CD4-positive, alpha-beta T cell treated with Interleukin-1 beta for 1 hour (primary cell): ENCODE measurements at regions not wholly inside any gene's neighbourhood (a gene's known extent, or its start where the extent isn't known, plus 50 kb on each side); places are given as distances from the start of the nearest gene placed in this dataset.

Source experiments
- DNase-seq, 2 donors: peaks; one replicate each; pipeline ENCODE4 v3.0.0-alpha.2; 2020 to 2022

- DNase-seq, result no peak
These were observed 804.5 kb upstream of the POU3F3 start for GRCh38 chr2:104049438-104049837.

GRCh38 chr2:104049981-104050380, 803.9 kb upstream of the POU3F3 start:
- no peak for DNase-seq

DNA sequence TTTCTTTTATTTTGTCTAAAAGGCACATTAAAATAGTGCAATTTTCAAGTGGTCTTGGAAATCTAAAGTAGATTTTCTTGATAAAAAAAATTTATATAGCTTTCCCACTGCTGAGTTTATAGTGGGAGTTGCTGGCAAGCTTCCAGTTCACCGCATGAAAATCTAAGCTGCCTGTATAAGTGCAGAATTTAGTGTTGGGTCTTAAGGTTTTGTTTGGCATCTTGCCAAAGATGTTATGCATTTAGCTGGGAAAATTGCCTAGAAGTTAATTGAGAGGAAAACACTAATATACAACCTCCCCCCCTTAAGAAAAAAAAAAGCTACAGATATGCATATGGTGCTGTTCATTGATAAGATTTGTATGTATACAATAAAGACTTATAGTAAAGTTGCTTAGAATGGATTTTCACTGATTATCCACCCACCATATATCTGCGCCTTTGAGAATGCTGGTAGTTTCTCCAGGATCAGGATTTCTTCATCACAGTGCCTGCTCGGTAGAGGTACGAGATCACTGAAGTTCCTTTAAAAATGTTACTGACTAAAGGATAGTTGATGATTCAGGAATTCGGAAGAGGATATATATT, 803.2 kb upstream of the POU3F3 start:
- DNase-seq, result no peak

- DNase-seq, result no peak
These were observed 802.1 kb upstream of the POU3F3 start for GRCh38 chr2:104051766-104052165.

DNA sequence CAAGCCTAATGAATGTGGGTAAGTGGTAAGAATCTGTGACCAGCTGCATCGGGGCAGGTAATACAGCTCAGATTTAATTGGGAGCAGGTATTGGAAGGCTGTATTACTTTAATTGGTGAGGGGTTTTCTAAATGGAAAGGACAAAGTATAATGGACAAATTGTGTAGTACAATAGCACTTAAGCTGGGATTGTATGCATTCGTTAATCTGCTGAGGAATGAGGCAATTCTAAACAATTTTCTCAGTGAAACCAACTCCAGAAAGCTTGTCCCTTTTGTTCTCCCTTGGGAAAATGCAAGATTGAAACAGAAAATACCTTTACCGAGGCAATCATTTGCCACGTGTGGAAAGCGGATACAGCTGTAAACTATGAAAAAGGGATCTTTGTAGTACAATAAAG, 801.6 kb upstream of the POU3F3 start:
- no peak for DNase-seq

GRCh38 chr2:104056451-104056850, 797.5 kb upstream of the POU3F3 start:
- DNase-seq, result no peak

GRCh38 chr2:104068665-104069064, 785.2 kb upstream of the POU3F3 start:
- DNase-seq, result no peak

DNA sequence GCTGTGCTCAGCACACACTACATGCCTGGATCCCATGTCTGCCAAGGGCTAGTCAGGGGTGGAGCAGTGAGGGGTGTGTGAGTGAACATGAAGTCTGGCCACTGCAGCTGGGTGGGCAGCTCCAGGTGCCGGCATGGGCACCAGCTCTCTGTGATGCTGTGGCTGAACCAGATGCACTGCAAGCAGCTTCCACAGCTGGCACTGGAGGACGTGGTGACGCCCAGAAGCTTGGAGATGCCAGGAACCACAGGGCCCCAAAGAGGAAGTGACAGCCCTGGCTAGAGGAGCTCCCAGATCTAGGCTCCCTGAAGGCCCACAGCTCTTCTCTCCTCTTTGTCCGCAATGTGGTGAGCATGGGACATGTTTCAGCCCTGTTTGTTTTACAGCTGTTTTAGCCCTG, 776.3 kb upstream of the POU3F3 start:
- DNase-seq, result no peak

DNA sequence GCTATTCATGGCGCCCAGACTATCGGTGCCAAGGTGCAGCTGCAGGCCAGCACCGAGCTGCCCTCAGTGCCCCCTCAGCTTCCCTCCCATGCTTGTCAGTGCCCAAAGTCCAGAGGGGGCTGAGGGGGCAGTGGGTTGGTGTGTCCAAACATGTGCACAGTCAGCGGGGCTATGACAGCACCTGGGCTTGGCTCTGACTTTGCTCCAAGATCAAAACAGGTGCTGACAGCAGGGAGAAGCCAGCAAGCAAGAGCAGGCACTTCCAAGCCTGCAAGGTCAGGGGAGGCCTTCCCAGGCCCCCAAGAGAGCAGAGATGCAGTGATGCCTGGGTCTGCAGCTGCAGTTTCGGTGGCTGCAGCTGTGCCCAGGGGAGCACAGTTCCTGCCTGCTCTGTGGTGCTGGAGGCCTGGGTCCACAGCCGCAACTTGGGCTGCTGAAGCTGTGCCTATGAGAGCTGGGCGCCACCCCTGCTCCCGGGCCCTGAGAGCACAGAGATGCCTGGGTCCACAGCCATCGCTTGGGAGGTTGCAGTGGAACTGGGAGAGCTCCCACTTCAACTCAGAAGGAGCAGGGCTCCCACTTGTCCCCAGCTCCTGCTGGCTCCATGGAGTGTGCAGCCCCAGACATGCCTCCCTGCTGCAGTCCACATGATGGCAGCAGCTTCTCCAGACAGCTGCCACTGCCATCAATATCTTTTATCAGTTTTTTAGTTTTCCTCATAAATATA, 775.3 kb upstream of the POU3F3 start:
- no peak for DNase-seq

- no peak for DNase-seq
These were observed 765.2 kb upstream of the POU3F3 start for GRCh38 chr2:104088745-104089144.

- no peak for DNase-seq
These were observed 763.5 kb upstream of the POU3F3 start for GRCh38 chr2:104090407-104090806.

DNA sequence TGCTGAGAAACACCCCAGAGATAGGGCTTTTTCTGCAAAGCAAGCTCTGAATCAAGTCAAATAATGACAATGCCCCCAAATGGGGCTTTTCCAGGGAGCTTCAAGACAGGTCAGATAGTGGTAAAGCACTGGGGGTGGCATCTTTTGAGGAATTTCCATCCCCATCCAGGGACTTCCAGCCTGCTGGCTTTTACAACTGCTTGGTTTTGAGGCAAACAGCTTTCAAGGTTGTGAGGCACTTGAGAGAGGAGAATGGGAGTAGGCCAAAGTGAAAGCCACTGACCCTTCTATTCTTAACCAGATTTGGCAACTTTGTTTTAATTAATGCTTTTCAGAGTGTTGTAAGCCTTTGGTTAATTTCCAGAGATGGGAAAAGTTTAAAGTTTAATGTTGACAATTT, 762.0 kb upstream of the POU3F3 start:
- DNase-seq, result no peak

DNA sequence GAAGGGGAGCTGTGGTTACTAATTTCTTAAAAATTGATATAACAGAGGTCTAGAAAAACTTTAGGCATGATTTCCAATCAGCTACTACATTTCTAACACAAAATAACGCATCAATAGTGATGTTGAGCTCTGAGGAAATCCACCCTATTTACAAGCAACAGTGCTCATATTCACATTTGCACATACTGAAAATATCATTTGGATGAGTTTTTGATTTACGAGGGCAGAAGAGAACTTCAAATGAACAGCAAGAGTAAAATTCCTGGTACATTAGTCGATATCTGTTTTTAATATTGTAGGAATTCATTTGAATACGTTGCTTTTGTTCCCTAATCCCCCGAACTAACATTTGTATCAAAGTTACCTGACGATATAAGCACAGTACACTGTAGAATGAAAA, 761.0 kb upstream of the POU3F3 start:
- DNase-seq, result no peak

GRCh38 chr2:104102615-104103014, 751.3 kb upstream of the POU3F3 start:
- DNase-seq, result no peak

- no peak for DNase-seq
These were observed 744.6 kb upstream of the POU3F3 start for GRCh38 chr2:104109356-104109755.

DNA sequence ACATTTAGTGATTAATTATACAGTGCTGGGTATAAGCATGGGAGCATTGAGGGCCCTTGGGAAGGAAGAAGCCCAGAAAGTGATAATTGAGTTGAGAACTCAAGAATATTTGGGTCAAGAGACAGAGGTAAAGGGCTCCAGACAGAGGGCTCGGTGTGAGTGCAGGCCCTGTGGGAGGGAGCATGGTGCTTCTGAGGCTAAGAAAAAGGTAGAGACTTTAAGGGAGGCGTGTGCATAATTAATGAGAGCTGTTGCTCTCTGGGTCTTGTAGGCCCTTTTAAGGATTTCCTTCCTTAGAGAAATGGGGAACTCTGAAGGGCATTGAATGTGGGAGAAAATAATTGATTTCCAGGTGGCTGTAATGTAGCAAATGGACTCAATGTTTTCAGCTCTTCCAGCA, 735.0 kb upstream of the POU3F3 start:
- DNase-seq, result no peak

GRCh38 chr2:104120171-104120570, 733.7 kb upstream of the POU3F3 start:
- no peak for DNase-seq

DNA sequence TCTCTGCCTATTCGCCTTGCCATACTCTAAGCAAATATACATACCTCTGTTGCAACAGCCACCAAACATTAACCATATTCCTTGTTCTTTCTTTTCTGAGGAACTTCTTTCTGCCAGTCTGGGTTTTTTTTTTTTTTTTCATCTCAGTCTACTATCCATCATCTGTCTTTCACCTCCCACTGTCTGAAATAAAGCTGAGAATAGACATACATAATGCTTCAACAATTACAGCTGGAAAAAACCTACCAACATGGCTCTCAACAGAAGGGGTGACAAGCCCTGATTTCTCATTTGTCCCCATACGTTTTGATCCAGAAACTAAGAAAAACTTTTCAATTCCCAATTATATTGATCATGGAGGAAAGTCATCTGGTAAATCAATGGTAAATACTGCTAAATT, 728.8 kb upstream of the POU3F3 start:
- no peak for DNase-seq

DNA sequence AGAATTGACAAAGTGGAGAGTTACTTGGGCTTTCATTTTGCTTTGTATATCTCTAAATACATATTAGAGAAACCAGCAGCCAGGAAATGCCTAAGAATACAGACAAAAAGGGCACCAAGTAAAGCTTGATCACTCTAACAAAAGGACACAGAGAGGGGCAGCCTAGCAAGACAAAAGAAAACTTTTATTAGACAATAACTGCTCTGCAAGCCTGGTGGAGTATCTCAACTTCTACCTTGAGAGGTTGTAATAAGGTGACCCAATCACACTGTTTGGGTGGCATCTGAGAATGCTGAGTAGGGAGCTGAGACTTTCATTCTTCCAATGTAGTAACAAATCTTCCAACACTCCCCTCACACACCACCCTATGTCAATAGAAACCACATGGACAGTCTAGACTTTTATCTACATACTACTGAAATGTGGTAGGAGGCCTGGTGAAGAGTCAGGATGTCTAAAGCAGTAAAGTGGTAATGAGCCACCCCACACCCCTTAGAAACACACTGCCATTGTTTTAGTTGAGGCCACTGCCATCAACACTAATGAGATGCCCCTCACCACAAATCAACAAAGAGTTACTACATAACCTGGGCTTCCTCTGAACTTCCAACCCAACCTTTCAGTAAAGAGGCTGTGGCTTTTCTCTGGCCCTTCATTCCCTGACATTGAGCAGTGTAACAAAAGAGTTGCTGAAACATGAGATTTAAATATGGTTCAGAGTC, 726.7 kb upstream of the POU3F3 start:
- DNase-seq, result no peak

DNA sequence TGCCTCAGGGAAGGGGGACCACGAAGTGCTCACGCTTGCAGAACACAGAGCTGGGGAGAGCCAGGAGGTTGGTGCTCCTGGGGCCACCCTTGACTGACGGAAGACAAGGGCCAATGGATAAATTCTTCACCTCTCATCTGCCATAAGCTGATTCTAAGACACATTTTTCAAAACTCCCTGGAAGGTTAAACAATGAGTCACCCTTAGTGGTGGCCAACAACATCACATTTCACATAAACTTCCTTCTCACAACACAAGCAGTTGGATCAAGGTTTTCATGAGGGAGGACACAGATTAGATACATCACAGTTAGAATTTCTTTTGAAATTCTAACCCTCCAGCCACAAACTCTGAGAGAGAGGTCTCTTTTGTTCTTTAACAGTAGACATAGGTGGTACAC, 713.6 kb upstream of the POU3F3 start:
- DNase-seq, result no peak

GRCh38 chr2:104158191-104158590, 695.7 kb upstream of the POU3F3 start:
- DNase-seq, result no peak

DNA sequence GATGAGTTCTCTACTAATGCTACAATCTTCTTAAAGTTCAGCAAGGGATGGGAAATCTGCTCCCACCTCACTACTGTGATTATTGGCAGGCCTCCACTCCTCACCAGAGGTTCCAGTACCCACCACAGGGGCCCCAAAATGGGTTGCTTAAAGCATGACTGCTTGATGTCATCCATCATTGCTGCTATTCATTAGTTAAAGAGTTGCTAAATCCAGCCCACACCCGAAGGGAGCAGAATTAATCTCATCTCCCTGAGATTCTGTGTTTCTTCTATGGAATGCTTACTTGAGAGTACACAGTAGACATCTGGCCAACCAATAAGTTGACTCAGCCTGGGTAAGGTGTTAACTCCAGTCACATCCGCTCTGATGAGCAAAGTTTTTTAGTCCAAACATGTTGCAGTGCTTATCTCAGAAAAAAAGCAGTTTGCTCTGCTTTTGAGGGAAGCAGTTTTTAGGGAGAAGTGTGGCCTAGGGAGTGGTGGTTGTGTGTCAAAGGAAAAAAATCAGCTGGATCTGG, 690.2 kb upstream of the POU3F3 start:
- no peak for DNase-seq

DNA sequence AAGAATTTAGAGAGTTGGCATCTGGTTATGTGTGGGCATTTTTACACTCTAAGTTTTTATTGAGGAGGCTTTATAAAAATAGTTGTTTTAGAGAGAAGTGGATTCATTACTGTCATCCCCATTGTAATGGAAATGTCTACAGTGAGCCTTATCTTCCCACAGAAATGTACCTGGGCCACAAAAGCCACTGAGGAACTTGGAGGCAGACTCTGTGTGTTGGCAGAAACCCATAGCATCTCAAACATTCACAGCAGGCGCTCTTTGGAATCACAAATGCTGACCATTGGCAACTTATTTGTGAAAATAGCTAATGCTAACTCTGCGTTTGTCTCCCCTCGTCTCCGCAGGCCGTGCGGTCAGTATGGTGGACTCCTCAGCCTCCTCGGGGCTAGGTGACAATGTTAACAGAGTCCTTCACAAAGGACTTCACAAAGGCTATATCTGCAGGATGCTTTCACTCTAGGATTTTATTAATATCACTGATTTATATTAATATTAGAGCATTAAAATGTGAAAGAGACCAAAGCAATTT, 689.1 kb upstream of the POU3F3 start:
- no peak for DNase-seq

GRCh38 chr2:104177179-104177578, 676.7 kb upstream of the POU3F3 start:
- no peak for DNase-seq
